ENCODE measurements at regions not wholly inside any gene's neighbourhood (a gene's known extent, or its start where the extent isn't known, plus 50 kb on each side); places are given as distances from the start of the nearest gene placed in this dataset.

DNA sequence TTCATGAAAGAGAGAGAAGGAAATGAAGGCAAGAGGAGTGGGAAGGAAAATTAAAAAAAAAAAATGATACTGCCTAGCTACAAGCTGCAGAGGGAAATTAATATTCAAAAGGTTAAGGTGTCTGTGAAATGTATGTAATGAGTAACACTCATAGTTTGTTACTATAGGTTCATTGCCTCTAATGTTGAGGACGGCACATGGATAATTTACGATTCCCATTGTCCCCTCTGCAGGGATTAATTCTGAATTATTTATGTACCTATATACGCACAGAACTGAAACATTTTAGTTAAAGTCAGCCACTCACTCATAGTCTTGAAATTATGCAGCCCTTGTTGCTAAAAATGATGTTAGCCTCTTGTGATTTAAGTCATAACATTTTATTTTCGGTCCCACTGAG is 869.1 kb downstream of the NR2F1-AS1 start:
- Histone ChIP-seq H2AK5ac (ENCODE audit: low read depth, low read length) (no peak overlapping the region), H2BK15ac (ENCODE audit: low read length) (no peak overlapping the region), H4K91ac (ENCODE audit: low read depth, low read length, poor library complexity) (no peak overlapping the region), H3K9me3 (replicated peaks in 1 of 2; ENCODE audit: control insufficient read depth in 2 of 2, insufficient read depth in 1 of 2, low read depth in 1 of 2, low read length in 2 of 2) (no peaks in the 10 kb centered on the region), H3K9ac (ENCODE audit: low read depth, low read length, poor library complexity) (no peak overlapping the region), H3K4me2 (ENCODE audit: insufficient read depth, low read length, poor library complexity, severe bottlenecking) (no peak overlapping the region), H3K23ac (ENCODE audit: low read depth, low read length, poor library complexity) (no peak overlapping the region), H3K14ac (ENCODE audit: low read length) (no peak overlapping the region), H3K27me3 (ENCODE audit: control insufficient read depth in 3 of 3, insufficient read depth in 3 of 3, low read depth in 1 of 3, low read length in 3 of 3) (no peaks in the 10 kb centered on the region), H3K18ac (ENCODE audit: low read length) (no peak overlapping the region), H3K4me1 (ENCODE audit: control insufficient read depth in 2 of 2, insufficient read depth in 1 of 2, low read depth in 1 of 2, low read length in 2 of 2) (no peaks in the 10 kb centered on the region), H2BK5ac (ENCODE audit: low read length) (no peak overlapping the region), H2AFZ (ENCODE audit: low read length) (no peak overlapping the region), H3K4me3 (ENCODE audit: low read length in 2 of 2) (no peak overlapping the region), H3K36me3 (replicated peaks in 1 of 2; ENCODE audit: control insufficient read depth in 2 of 2, insufficient read depth in 2 of 2, low read length in 2 of 2) (no peaks in the 10 kb centered on the region), H3K4ac (ENCODE audit: low read length) (no peak overlapping the region), H3K27ac (replicated peaks; ENCODE audit: low read length) (no peak overlapping the region), H2BK12ac (ENCODE audit: low read length) (no peak overlapping the region), H2BK120ac (ENCODE audit: low read depth, low read length) (no peak overlapping the region), H4K8ac (ENCODE audit: low read depth, low read length) (no peak overlapping the region), H3K79me1 (ENCODE audit: low read depth, low read length) (no peaks in the 10 kb centered on the region)
- no CpG with 5 or more reads among the region's 4 CpGs for WGBS, 2 donors (ENCODE audit: extremely low coverage in 2 of 2, insufficient read length in 2 of 2, insufficient replicate concordance in 1 of 2)
- DNase-seq (ENCODE audit: low spot score): no peak

DNA sequence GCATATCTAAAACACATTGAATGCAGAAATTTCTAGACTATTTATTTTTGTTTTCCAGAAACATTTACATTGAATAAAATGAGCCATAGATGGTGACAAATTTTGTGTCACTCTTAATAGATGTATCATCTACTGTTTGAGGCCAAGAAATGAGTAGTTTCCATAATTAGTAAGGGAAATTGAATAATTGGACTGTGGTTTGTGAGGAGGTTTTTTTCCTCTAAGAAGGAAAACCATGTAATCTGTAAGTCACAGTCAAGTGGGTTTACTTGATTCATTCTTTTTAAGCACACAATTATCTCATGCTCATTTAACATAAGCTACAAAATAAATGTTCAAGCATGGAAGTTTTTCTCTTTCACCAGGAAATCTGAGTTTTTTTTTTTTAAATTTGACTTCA is 876.4 kb downstream of the NR2F1-AS1 start:
- no peak overlapping the region for H2BK120ac ChIP-seq (ENCODE audit: low read depth, low read length)
- no peak for DNase-seq (ENCODE audit: low spot score)
- H2AFZ ChIP-seq (ENCODE audit: low read length): no peak overlapping the region

DNA sequence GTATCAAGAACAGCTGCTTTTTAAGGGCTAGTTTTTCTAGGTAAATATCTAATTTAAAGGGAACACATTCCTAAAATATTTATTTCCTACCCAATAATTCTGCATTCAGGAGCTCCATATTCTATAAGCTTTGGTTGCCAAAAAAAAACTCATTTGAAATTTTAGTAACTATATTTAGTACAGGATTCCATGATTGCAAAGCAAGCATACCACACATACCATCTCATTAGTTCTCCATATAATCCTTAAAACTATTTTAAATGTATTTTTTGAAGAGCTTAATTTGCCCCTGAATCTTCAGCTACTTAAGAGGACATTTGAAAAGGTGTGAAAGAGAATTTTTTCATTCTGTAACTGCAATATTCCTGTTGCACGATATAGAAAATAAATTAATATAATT is 877.0 kb downstream of the NR2F1-AS1 start:
- H3K9me3 ChIP-seq (replicated peaks in 1 of 2; ENCODE audit: control insufficient read depth in 2 of 2, insufficient read depth in 1 of 2, low read depth in 1 of 2, low read length in 2 of 2): no peaks in the 10 kb centered on the region
- no peak overlapping the region for H4K8ac ChIP-seq (ENCODE audit: low read depth, low read length)
- no peak overlapping the region for H3K4me3 ChIP-seq (ENCODE audit: low read length in 2 of 2)
- H3K14ac ChIP-seq (ENCODE audit: low read length): no peak overlapping the region
- WGBS, 2 donors (ENCODE audit: extremely low coverage in 2 of 2, insufficient read length in 2 of 2, insufficient replicate concordance in 1 of 2): no CpG with 5 or more reads among the region's 1 CpG
- H3K9ac ChIP-seq (ENCODE audit: low read depth, low read length, poor library complexity): no peak overlapping the region
- H3K18ac ChIP-seq (ENCODE audit: low read length): no peak overlapping the region
- no peaks in the 10 kb centered on the region for H3K79me1 ChIP-seq (ENCODE audit: low read depth, low read length)
- no peak overlapping the region for H2BK15ac ChIP-seq (ENCODE audit: low read length)
- H3K4ac ChIP-seq (ENCODE audit: low read length): no peak overlapping the region
- no peak overlapping the region for H4K91ac ChIP-seq (ENCODE audit: low read depth, low read length, poor library complexity)
- no peak overlapping the region for H3K4me2 ChIP-seq (ENCODE audit: insufficient read depth, low read length, poor library complexity, severe bottlenecking)
- no peak for DNase-seq (ENCODE audit: low spot score)
- no peak overlapping the region for H3K27ac ChIP-seq (replicated peaks; ENCODE audit: low read length)
- no peaks in the 10 kb centered on the region for H3K36me3 ChIP-seq (replicated peaks in 1 of 2; ENCODE audit: control insufficient read depth in 2 of 2, insufficient read depth in 2 of 2, low read length in 2 of 2)
- H2BK12ac ChIP-seq (ENCODE audit: low read length): no peak overlapping the region
- H2AK5ac ChIP-seq (ENCODE audit: low read depth, low read length): no peak overlapping the region
- H3K4me1 ChIP-seq (ENCODE audit: control insufficient read depth in 2 of 2, insufficient read depth in 1 of 2, low read depth in 1 of 2, low read length in 2 of 2): no peaks in the 10 kb centered on the region
- no peak overlapping the region for H2AFZ ChIP-seq (ENCODE audit: low read length)
- H3K27me3 ChIP-seq (ENCODE audit: control insufficient read depth in 3 of 3, insufficient read depth in 3 of 3, low read depth in 1 of 3, low read length in 3 of 3): no peaks in the 10 kb centered on the region
- no peak overlapping the region for H2BK120ac ChIP-seq (ENCODE audit: low read depth, low read length)
- H3K23ac ChIP-seq (ENCODE audit: low read depth, low read length, poor library complexity): no peak overlapping the region
- no peak overlapping the region for H2BK5ac ChIP-seq (ENCODE audit: low read length)

More for the DNA sequence above, 876.4 kb downstream of the NR2F1-AS1 start:
- Histone ChIP-seq H3K4me2 (ENCODE audit: insufficient read depth, low read length, poor library complexity, severe bottlenecking) (no peak overlapping the region), H2BK12ac (ENCODE audit: low read length) (no peak overlapping the region), H3K9me3 (replicated peaks in 1 of 2; ENCODE audit: control insufficient read depth in 2 of 2, insufficient read depth in 1 of 2, low read depth in 1 of 2, low read length in 2 of 2) (no peaks in the 10 kb centered on the region), H3K9ac (ENCODE audit: low read depth, low read length, poor library complexity) (no peak overlapping the region), H3K36me3 (replicated peaks in 1 of 2; ENCODE audit: control insufficient read depth in 2 of 2, insufficient read depth in 2 of 2, low read length in 2 of 2) (no peaks in the 10 kb centered on the region), H4K91ac (ENCODE audit: low read depth, low read length, poor library complexity) (no peak overlapping the region), H3K4ac (ENCODE audit: low read length) (no peak overlapping the region), H3K4me1 (ENCODE audit: control insufficient read depth in 2 of 2, insufficient read depth in 1 of 2, low read depth in 1 of 2, low read length in 2 of 2) (no peaks in the 10 kb centered on the region), H2AK5ac (ENCODE audit: low read depth, low read length) (no peak overlapping the region), H3K23ac (ENCODE audit: low read depth, low read length, poor library complexity) (no peak overlapping the region), H3K14ac (ENCODE audit: low read length) (no peak overlapping the region), H2BK5ac (ENCODE audit: low read length) (no peak overlapping the region), H3K4me3 (ENCODE audit: low read length in 2 of 2) (no peak overlapping the region), H2BK15ac (ENCODE audit: low read length) (no peak overlapping the region), H3K27ac (replicated peaks; ENCODE audit: low read length) (no peak overlapping the region), H3K18ac (ENCODE audit: low read length) (no peak overlapping the region), H3K79me1 (ENCODE audit: low read depth, low read length) (no peaks in the 10 kb centered on the region), H3K27me3 (ENCODE audit: control insufficient read depth in 3 of 3, insufficient read depth in 3 of 3, low read depth in 1 of 3, low read length in 3 of 3) (no peaks in the 10 kb centered on the region), H4K8ac (ENCODE audit: low read depth, low read length) (no peak overlapping the region)

DNA sequence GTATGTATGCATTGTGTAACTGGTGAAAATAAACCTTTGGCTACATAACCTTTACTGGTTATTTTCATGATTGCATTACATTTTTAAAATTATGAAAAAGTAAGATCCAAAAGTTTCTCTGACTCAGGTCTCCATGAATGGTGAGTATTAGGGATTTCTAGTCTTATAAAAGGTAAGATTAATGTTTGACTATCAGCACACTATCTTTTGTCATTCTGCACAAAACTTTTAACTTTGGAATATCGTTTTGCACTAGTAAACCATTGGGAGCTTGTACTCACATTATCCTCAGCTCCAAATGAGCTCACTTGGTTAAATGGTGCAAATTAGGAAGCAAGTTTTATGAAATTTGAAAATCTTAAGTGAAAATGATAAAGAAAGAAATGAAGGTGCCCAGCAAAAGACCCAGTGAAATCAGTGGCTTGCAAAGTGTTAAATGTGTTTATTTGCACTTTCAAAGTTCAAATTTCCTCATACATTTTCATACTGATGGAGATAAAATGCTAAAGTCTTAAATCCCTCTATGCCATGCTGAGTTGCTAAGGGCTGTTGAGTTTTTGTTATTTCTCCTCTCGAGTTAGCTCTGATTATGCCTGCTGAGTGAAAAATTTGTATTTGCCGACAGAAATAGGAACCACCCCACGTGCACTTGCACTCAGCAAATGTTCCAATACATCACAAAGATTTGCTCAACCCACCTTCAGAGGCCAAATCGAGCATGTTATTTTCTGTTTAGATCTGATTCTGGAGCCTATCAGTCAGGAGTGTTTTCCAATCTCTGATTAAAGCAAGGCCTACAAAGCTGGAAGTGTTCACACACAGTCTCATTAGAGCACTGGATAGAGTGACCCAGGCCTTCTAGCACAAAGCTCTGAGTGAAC is 885.7 kb downstream of the NR2F1-AS1 start:
- no peak overlapping the region for H3K4me3 ChIP-seq (ENCODE audit: low read length in 2 of 2)
- no CpG with 5 or more reads among the region's 5 CpGs for WGBS, 2 donors (ENCODE audit: extremely low coverage in 2 of 2, insufficient read length in 2 of 2, insufficient replicate concordance in 1 of 2)
- no peak overlapping the region for H2BK5ac ChIP-seq (ENCODE audit: low read length)
- H4K91ac ChIP-seq (ENCODE audit: low read depth, low read length, poor library complexity): no peak overlapping the region
- DNase-seq (ENCODE audit: low spot score): no peak
- H4K8ac ChIP-seq (ENCODE audit: low read depth, low read length): no peak overlapping the region
- no peak overlapping the region for H3K4ac ChIP-seq (ENCODE audit: low read length)
- no peaks in the 10 kb centered on the region for H3K27me3 ChIP-seq (ENCODE audit: control insufficient read depth in 3 of 3, insufficient read depth in 3 of 3, low read depth in 1 of 3, low read length in 3 of 3)
- H3K36me3 ChIP-seq (replicated peaks in 1 of 2; ENCODE audit: control insufficient read depth in 2 of 2, insufficient read depth in 2 of 2, low read length in 2 of 2): no peaks in the 10 kb centered on the region
- H3K79me1 ChIP-seq (ENCODE audit: low read depth, low read length): no peaks in the 10 kb centered on the region
- no peaks in the 10 kb centered on the region for H3K4me1 ChIP-seq (ENCODE audit: control insufficient read depth in 2 of 2, insufficient read depth in 1 of 2, low read depth in 1 of 2, low read length in 2 of 2)
- no peak overlapping the region for H3K4me2 ChIP-seq (ENCODE audit: insufficient read depth, low read length, poor library complexity, severe bottlenecking)
- H3K27ac ChIP-seq (replicated peaks; ENCODE audit: low read length): no peak overlapping the region
- H2BK120ac ChIP-seq (ENCODE audit: low read depth, low read length): no peak overlapping the region
- no peak overlapping the region for H3K14ac ChIP-seq (ENCODE audit: low read length)
- no peak overlapping the region for H3K23ac ChIP-seq (ENCODE audit: low read depth, low read length, poor library complexity)
- no peaks in the 10 kb centered on the region for H3K9me3 ChIP-seq (replicated peaks in 1 of 2; ENCODE audit: control insufficient read depth in 2 of 2, insufficient read depth in 1 of 2, low read depth in 1 of 2, low read length in 2 of 2)
- H3K9ac ChIP-seq (ENCODE audit: low read depth, low read length, poor library complexity): no peak overlapping the region
- no peak overlapping the region for H3K18ac ChIP-seq (ENCODE audit: low read length)
- H2AFZ ChIP-seq (ENCODE audit: low read length): peak overlapping the region; percentile 58
- H2BK12ac ChIP-seq (ENCODE audit: low read length): no peak overlapping the region
- no peak overlapping the region for H2AK5ac ChIP-seq (ENCODE audit: low read depth, low read length)
- H2BK15ac ChIP-seq (ENCODE audit: low read length): no peak overlapping the region

Measured in neuronal stem cell (in vitro differentiated cells).